OCI-LY1 (cell line): ENCODE measurements at regions not wholly inside any gene's neighbourhood (a gene's known extent, or its start where the extent isn't known, plus 50 kb on each side); places are given as distances from the start of the nearest gene placed in this dataset.

Source experiments
- CTCF ChIP-seq: fragments of 200-600 bp; sonication (generic), shearing (Covaris generic); IDR thresholded peaks from 2 replicates; pipeline ENCODE4 v1.5.1; 2017; ENCODE audit warnings: mild to moderate bottlenecking, antibody characterized with exemption, low read length, moderate library complexity, mixed read lengths
- EZH2 ChIP-seq: fragments of 200-600 bp; sonication (generic), shearing (Covaris generic); IDR thresholded peaks from 2 replicates; pipeline ENCODE4 v1.8.0; 2017; ENCODE audit warnings: borderline replicate concordance, mixed run types, mild to moderate bottlenecking, antibody characterized with exemption, low read length, moderate library complexity, mixed read lengths

GRCh38 chr9:11973011-11973410 lies 720.2 kb upstream of the TYRP1 start:
- TF ChIP-seq EZH2 = no peak
- TF ChIP-seq CTCF = no peak
